Umbilical cord (tissue), 1 donor: ENCODE measurements at regions not wholly inside any gene's neighbourhood (a gene's known extent, or its start where the extent isn't known, plus 50 kb on each side); places are given as distances from the start of the nearest gene placed in this dataset.
A peak's percentile ranks its signal among the peaks of the same experiment; 100 is the strongest.

Experiments
- DNase-seq: peaks from one replicate; pipeline ENCODE4 v3.0.0-alpha.2; 2015; ENCODE audit warnings: low spot score

DNA sequence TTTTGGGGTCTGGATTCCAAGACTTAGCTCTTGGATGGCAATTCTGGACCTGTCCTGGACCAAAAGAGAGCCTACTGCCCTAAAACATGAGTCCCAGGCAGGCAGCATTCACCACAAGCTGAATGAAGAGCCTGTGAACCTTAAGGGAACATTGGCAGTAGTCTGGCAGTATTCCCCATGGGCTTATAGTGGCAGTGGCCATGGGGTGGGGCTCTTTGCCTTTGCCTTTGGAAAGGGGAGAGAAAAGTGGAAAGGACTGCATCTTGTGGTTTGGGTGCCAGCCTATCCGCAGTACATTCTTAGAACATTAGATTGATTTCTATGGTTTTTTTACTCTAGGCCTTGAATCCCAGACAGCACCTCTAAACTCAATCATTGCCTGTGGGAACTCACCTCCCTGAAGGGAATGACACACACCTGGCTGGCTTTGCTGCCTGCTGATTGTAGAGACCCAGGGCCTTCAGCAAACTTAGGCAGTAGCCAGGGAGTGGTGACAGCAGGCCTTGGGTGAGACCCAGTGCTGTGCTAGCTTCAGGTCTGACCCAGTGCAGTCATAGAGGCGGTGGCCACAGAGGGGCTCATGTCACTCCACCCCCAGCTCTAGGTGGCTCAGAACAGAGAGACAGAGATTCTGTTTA lies 216.3 kb downstream of the CETN3 start:
- DNase-seq: no peak

DNA sequence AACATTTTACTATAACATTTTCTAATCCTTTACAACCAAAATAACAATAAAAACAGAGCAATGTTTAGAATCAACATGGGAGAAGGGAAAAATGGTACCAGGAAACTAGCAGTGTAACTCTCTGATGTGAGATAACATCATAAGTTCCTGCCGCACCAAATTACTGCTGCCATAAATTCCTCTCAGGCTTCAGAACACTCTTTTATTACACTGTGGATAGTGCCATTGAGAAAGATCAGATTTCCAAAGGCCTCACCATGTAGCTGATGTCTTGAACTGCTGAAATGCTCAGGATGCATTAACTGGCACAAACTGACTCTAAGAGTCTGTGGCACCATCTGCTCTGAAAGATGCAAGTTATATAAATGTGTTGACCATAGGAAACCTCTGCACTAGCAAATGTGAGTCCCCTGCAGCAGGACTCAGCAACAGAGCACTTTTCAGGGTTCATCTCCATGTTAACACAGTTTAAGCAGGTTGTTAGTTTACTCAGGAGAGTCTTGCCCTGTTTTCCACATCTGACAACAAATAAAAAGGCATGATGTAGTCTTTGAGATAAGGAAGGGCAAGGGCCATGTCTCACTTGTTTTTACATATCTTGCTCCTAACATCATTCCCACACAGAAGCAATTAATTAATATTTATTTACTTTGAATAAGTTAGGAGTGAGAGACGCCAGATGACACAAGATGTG lies 218.1 kb downstream of the CETN3 start:
- peak; percentile 7 for DNase-seq

DNA sequence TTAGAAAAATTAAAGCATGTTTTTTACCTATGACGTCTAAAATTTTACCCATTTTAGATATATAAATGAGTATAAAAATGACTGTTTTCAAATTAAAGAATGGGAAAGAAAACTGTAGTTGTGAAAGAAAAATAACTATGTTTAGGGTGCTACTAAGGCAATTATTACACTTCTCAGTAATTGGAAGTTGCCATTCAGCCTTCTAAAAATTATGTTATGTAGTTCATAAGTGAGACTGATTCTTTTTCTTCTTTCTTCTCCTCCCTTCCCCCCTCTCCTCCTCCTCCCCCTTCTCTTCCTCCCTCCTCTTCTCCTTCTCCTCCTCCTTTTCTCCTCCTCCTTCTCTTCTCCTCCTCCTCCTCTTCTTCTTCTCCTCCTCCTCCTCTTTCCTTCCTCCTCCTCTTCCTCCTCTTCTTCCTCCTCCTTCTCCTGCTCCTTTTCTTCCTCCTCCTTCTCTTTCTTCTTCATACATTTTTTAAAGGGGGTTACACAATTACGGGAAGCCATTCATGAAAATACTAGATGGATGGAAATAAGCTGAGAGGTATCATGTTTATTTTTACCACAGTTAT lies 223.6 kb downstream of the CETN3 start:
- no peak for DNase-seq

GRCh38 chr5:90184764-90185163 lies 224.8 kb downstream of the CETN3 start:
- peak; percentile 5 for DNase-seq

DNA sequence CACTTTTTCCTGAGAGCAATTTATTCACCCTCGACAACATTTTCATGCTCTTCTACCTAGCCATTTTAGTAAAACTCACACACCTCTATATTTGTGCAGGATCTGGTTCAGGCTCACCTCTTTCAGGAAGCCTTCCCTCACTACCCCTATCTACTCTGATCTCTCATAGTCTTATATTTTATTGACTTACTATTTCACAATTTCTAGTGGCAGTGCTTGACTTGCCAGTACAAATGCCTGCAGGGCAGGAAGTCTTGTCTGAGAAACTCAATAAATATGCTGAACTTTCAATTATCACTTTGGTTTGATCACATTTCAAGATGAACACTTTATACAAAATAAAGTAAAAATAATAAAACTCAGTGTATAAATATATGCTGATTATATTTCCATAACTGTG lies 226.8 kb downstream of the CETN3 start:
- no peak for DNase-seq

DNA sequence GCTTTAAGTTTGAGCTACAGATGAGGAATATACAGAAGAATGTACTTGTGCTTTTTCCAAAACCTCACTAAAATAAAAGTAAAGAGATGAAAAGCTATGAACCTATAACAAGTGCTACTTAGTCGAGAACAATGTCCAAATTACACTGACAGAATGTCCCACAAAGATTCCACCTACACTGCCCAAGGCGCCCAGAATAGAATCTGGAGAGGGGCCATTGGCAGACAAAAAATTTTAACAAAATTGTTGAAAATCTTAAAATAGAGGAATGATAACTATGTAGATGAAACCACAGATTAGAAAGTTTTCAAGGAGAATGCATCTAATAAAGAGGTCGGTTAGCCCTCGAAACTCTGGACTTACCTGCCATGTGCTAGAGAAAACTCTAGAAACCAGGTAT lies 235.3 kb downstream of the CETN3 start:
- no peak for DNase-seq

DNA sequence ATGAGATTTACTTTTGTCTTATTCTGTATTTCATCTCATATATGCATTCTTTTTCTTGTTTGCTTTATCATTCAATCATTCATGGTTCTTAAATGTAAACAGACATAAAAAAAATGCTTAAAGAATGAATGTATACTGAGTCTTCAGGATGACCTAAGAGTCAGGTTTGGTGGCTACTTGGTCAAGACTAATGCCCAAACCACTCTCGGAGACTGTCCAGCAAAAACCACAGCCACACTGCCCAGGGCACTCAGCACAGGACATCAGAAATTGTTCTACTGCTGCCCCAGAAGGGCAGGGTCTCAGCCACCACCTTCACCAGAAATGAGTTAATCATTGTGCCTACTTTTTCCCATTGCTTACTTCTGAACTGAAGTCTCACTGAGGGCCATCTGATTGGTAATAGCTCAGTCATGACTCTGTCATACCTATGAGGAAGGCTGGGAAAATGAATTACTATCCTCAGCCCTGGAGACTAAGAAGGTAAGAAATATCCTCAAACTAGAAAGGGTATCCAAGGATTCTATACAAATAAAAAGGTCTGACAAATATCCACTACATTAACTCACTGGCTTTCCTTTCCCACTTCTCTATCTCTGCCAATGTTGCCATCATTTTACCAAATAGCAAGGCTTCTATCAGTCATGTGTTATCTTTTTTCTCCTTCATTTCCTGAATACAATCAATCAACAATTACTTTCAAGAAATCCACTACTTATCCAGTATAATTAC lies 236.1 kb downstream of the CETN3 start:
- DNase-seq: no peak

- DNase-seq: no peak
These were observed 238.1 kb downstream of the CETN3 start for GRCh38 chr5:90171466-90171865.

DNA sequence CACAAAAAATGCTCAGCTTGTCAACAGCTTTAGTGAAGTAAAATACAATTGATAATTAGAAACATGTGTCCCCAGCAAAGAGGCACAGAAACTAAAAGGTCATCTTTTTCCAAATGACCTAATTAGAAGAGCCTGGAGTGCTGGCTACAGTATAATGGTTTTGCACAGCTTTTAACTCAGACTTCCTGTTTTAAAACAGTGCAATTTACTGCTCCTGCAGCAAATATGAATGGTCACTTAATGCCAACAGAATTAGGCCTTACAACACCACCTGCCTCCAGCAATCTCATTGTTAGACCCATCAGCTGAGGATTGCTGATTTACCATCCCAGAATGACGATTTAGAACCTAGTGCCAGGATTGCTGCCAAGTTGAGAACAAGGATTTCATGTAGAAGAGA lies 239.3 kb downstream of the CETN3 start:
- DNase-seq: peak; percentile 16

GRCh38 chr5:90169078-90169477 lies 240.5 kb downstream of the CETN3 start:
- DNase-seq: no peak

GRCh38 chr5:90168399-90168798 lies 241.2 kb downstream of the CETN3 start:
- no peak for DNase-seq

GRCh38 chr5:90166816-90167215 lies 242.7 kb downstream of the CETN3 start:
- no peak for DNase-seq

GRCh38 chr5:90162324-90162723 lies 247.2 kb downstream of the CETN3 start:
- no peak for DNase-seq

DNA sequence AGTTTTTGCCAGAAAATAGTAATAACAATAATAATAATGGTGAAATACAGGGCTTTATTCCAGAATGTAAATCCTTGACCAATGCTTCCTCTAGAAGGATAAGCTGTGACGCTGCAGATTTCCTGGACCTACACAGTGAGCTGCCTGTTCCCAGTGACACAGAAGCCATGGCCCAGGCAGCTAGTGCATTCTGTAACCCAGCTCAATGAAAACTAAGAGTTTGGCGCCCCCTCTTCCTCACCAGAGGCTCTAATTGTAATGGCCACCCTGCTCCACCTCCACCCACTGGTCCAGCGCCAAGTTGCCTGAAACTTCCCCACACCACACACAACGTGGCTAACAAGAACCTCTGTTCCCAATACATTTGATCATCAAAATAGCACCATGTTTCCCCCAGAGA lies 248.1 kb downstream of the CETN3 start:
- peak; percentile 43 for DNase-seq

DNA sequence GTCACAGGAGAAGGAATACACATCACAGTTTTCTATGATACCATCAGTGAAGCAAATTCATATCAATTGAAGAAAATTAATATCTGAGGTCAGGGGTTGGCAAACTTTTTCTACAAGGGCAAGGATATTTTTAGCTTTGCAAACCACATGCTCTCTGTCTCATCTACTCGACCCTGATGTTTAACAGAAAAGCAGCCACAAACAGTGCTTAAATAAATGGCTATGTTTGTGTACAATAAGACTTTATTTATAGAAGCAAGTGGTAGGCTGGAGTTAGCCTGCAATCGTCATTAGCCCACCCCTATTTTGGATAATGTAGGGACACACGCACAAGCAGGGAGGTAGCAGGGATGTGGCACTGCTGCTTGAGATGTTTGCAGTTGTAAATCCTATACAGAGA lies 251.4 kb downstream of the CETN3 start:
- no peak for DNase-seq

- no peak for DNase-seq
These were observed 256.5 kb downstream of the CETN3 start for GRCh38 chr5:90153031-90153430.

DNA sequence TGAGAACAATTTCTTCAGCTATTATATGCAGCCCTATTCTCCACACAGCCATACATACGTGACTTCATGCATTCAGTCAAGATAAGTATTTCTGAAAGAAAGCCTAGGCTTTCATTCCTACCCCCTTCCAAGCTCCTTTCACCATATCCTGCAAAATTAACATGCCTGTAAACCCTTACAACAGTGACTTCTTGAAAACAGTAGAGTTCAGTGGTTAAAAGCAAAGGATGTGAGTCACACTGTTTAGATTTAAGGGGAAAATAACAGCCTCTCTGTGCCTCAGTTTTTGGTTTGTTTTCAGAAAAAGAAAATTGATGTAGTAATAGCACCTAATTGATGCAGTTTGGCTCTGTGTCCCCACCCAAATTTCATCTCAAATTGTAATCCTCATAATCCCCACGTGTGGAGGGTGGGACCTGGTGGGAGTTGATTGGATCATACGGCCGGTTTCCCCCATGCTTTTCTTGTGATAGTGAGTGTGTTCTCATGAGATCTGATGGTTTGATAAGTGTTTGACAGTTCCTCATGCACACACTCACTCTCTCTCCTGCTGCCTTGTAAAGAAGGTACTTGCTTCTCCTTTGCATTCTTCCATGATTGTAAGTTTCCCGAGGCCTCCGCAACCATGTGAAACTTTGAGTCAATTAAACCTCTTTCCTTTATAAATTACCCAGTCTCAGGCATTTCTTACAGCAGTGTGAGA lies 264.8 kb downstream of the CETN3 start:
- DNase-seq: no peak

GRCh38 chr5:90142541-90142940 lies 267.0 kb downstream of the CETN3 start:
- no peak for DNase-seq

DNA sequence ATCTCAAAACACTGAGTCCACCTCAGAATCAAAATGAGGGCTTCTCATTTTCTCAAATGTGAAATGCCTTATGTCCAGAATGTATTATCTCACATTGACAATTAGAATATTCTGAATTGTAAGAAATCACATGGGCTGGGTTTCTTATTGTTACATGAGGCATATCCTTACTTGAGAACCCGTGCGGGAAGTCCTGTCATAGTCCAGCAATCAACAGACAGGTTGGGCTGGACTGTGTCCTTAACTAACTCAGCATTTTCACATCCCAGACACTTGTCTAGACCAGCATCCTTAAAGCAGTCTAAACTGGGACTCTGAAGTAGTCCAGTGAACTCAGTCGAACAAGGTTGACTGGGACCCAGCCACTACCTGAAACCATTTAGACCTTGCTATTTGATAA lies 267.6 kb downstream of the CETN3 start:
- no peak for DNase-seq

DNA sequence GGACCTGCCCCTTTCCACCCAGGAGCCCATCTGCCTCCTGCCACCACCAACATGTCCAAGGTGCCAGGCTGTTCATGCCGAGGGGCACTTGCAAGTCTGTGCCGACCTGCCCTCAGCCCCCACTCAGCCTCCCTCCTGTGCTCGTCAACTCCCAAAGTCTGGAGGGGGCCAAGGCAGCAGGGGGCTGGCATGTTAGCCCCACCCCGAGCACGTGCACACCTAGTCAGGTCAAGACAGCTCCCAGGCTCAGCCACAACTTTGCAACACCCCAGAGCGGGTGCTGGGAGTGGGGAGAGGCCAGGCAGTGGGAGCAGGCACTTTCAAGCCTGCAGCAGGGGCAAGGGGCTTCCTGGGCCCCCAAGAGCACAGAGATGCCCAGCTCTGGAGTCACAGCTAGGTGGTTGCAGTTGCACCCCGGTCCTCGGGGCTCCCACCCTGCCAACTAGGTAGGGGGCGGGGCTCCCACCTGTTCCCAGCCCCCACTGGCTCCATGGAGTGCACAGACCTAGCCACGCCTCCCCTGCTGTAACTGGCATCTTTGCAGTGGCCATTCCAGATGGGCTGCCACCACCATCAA lies 272.5 kb downstream of the CETN3 start:
- no peak for DNase-seq

DNA sequence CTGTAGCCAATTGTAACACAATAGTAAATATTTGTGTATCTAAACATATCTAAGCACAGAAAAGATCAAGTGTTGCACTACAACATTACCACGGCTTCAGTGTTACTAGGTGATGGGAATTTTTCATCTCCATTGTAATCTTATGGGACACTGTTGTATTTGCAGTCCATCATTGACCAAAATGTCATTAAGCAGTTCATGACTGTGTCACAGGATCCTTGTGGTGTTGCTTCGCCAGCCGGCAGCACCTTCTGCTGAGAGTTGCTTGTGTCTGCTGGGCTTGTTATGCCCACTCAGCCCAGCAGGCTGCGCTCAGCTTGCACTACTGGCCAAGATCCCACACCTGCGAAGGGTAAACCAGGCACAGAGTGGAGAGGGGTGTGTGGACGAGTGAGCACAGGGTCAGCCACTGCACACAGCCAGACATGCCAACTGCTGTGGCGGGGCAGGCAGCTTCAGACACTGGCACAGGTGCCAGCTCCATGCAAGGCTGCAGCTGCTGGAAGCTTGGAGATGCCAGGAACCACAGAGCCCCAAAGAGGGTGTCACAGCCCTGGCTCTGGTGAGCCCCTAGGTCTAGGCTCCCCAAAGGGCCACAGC lies 273.7 kb downstream of the CETN3 start:
- DNase-seq: no peak
